GM19351 (cell line): ENCODE measurements at regions not wholly inside any gene's neighbourhood (a gene's known extent, or its start where the extent isn't known, plus 50 kb on each side); places are given as distances from the start of the nearest gene placed in this dataset.

Source experiments
- ATAC-seq: cut with Tn5 transposase; IDR thresholded peaks from one replicate; pipeline ENCODE4 v1.9.1; 2021; ENCODE audit warnings: mild to moderate bottlenecking, moderate library complexity; ENCODE audit not compliant: unreplicated experiment

DNA sequence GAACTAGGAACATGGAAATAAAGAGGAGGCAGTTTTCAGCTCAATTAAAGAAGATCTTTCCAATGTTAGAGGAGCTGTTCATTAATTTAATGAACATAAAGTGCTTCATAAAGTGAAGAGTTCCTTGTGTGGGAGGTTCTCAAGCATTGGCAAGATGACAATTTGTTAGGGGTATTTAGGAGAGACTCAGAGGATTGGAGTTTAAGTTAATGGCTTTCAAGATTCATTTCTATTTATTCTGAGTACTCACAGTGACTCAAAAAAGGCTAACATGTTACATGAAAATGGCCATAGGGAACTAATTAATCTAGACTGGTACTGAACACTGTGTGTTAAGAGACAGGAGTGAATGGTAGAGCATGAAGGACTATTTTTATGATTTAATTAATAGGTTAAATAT lies 55.4 kb upstream of the CDH12 start:
- ATAC-seq, result no peak

DNA sequence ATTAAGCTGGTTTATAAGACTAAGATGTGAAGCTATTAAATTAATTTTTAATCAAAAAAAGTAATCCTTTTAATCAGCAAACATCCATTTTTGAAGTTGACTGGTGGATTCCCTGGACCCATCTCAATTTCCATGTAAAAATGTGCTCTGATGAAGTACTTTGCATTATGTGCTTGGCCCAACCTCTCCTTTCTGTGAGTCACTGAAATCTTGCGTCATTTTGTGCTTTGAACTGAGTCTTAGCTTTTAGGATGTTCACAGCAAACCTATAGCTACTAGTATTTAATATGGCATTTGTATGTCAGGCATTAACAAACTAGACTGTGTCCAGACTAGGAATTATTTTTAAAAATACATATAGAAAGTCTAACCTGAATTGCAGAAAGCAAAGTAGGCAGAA lies 55.0 kb upstream of the CDH12 start:
- ATAC-seq, result no peak
